Mucosa of descending colon (tissue), 3 donors: ENCODE measurements at regions not wholly inside any gene's neighbourhood (a gene's known extent, or its start where the extent isn't known, plus 50 kb on each side); places are given as distances from the start of the nearest gene placed in this dataset.

Experiments used
- ATAC-seq: fragments of 200-7000 bp; cut with Tn5 transposase; one replicate; pipeline ENCODE4 v1.9.1; 2020; ENCODE audit warnings: mild to moderate bottlenecking, moderate library complexity
- DNase-seq, 3 donors: peaks; one replicate each; pipeline ENCODE4 v3.0.0-alpha.2; 2020
- H3K36me3 ChIP-seq: fragments of 200-600 bp; one replicate; pipeline ENCODE4 v1.8.0; 2021; ENCODE audit warnings: low read depth, mild to moderate bottlenecking
- H3K4me1 ChIP-seq: fragments of 200-600 bp; one replicate; pipeline ENCODE4 v1.8.0; 2021; ENCODE audit warnings: low read depth, mild to moderate bottlenecking
- H3K4me3 ChIP-seq: fragments of 200-600 bp; one replicate; pipeline ENCODE4 v1.8.0; 2021; ENCODE audit warnings: mild to moderate bottlenecking
- H3K9me3 ChIP-seq: fragments of 200-600 bp; one replicate; pipeline ENCODE4 v1.8.0; 2021; ENCODE audit warnings: mild to moderate bottlenecking
- CTCF ChIP-seq: fragments of 200-600 bp; IDR thresholded peaks from one replicate; pipeline ENCODE4 v1.8.0; 2022; ENCODE audit warnings: antibody characterized with exemption, mild to moderate bottlenecking
- intact Hi-C, 2 donors: fragments of 100-400 bp; cut with DNase I in 1 of 2; cut with micrococcal nuclease in 1 of 2; formaldehyde crosslinking; loops; one replicate each; pipeline versions ENCODE4 v1.11.0 to v1.11.1; 2022; cut with DNase I, micrococcal nuclease
- donor health status: DM: no; HTN: no; CAD: no; lungs with moderate emphysema.
- donor health status: DM: no; HTN: no; CAD: no.
- donor health status: DM: no; HTN: yes; CAD: no.

DNA sequence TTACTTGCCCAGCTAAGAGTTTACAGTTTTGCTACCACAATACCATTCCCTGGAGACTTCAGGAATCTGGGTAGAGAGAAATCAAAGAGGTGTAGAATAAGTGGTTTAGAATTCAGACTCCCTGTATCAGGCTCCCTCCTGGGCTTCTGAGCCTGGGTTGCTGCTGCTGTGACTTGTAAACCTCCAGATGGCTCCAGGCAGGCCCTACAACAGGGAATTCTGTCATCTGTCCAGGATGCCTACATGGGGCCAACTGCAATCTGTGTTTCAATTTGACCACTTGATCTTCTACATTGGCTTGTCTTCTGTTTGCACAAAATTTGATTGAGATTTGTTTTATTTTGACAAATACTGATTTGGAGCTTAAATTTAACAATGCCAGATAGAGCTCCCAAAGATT is 183.9 kb downstream of the RAD51AP2 start:
- TF ChIP-seq CTCF = no peak
- H3K9me3 ChIP-seq = no peaks in the 10 kb centered on the region
- no peaks in the 10 kb centered on the region for H3K36me3 ChIP-seq
- intact Hi-C loops = no loop called here
- no peak overlapping the region for H3K4me3 ChIP-seq
- DNase-seq (no peak), ATAC-seq (no peak)
- no peaks in the 10 kb centered on the region for H3K4me1 ChIP-seq

- Histone ChIP-seq H3K4me3 (no peak overlapping the region), H3K36me3 (no peaks in the 10 kb centered on the region), H3K4me1 (no peaks in the 10 kb centered on the region), H3K9me3 (no peaks in the 10 kb centered on the region)
- no peak for DNase-seq
- no peak for TF ChIP-seq CTCF
- no peak for ATAC-seq
- intact Hi-C loops = no loop called here
Observed at GRCh38 chr2:17331636-17332035, 186.6 kb downstream of the RAD51AP2 start.

GRCh38 chr2:17328161-17328560 is 190.1 kb downstream of the RAD51AP2 start:
- TF ChIP-seq CTCF = no peak
- no peaks in the 10 kb centered on the region for H3K9me3 ChIP-seq
- ATAC-seq (no peak), DNase-seq (no peak)
- intact Hi-C loops = no loop called here
- no peak overlapping the region for H3K4me3 ChIP-seq
- H3K36me3 ChIP-seq = no peaks in the 10 kb centered on the region
- H3K4me1 ChIP-seq = no peaks in the 10 kb centered on the region

DNA sequence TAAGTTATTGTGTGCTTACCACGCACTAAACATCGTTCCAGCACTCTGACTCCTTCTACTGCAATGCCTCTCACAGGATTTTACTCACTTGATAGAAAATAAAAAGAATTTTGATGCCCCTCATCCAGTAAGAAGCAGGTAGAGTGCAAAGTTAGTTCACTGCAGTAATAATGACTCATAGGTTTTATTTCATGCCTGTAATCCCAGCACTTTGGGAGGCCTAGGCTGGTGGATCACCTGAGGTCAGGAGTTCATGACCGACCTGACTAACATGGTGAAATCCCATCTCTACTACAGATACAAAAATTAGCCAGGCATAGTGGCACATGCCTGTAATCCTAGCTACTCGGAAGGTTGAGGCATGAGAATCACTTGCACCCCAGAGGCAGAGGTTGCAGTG is 190.6 kb downstream of the RAD51AP2 start:
- Histone ChIP-seq H3K4me1 (no peaks in the 10 kb centered on the region), H3K4me3 (no peak overlapping the region), H3K36me3 (no peaks in the 10 kb centered on the region), H3K9me3 (no peaks in the 10 kb centered on the region)
- intact Hi-C loops = no loop called here
- no peak for ATAC-seq
- no peak for DNase-seq
- no peak for TF ChIP-seq CTCF

- Histone ChIP-seq H3K9me3 (no peaks in the 10 kb centered on the region), H3K36me3 (no peaks in the 10 kb centered on the region), H3K4me1 (no peaks in the 10 kb centered on the region), H3K4me3 (no peak overlapping the region)
- DNase-seq = no peak
- intact Hi-C loops = no loop called here
- no peak for ATAC-seq
- TF ChIP-seq CTCF = no peak
Observed at GRCh38 chr2:17326717-17327116, 191.5 kb downstream of the RAD51AP2 start.

DNA sequence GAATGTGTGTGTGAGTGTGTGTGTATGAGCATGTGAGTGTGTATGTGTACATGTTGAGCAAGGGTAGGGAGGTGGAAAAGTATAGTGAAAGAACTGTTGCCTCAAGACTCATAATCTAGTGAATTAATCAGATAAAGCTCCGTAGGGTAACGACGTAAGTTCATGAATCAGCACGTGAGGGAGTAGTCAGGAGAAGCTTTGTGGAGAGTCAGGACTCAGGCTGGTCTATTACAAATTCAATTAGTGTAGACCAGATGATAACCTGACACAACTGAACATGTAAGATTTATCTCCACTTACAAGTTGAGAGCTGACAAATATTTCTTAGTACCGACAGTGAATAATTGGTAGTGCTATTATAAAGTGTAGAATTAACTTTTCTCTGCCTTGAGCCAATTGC is 194.5 kb downstream of the RAD51AP2 start:
- H3K9me3 ChIP-seq = no peaks in the 10 kb centered on the region
- DNase-seq (no peak), ATAC-seq (no peak)
- no peaks in the 10 kb centered on the region for H3K4me1 ChIP-seq
- no peak overlapping the region for H3K4me3 ChIP-seq
- intact Hi-C loops = no loop called here
- TF ChIP-seq CTCF = no peak
- H3K36me3 ChIP-seq = no peaks in the 10 kb centered on the region
